Immature natural killer cell (primary cell): ENCODE measurements at regions not wholly inside any gene's neighbourhood (a gene's known extent, or its start where the extent isn't known, plus 50 kb on each side); places are given as distances from the start of the nearest gene placed in this dataset.
"Not testable (repeated sequence)": the region's sequence is repeated elsewhere in the genome, so short reads cannot be mapped to it uniquely, and the experiment has no call there.

Experiments
- DNase-seq, 3 donors: peaks; one replicate each; pipeline ENCODE4 v3.0.0; 2022; ENCODE audit warnings: mixed read lengths in 1 of 3
- H3K27ac Mint-ChIP-seq, 6 donors: one replicate each; pipeline ENCODE4 v1.8.0; 2020; ENCODE audit warnings: mixed read lengths in 6 of 6, mild to moderate bottlenecking in 5 of 6, inconsistent platforms in 4 of 6, moderate library complexity in 3 of 6
- H3K27me3 Mint-ChIP-seq, 3 donors: one replicate each; pipeline ENCODE4 v1.8.0; 2020 to 2021; ENCODE audit warnings: low read depth in 3 of 3, mild to moderate bottlenecking in 3 of 3, mixed read lengths in 3 of 3, moderate library complexity in 3 of 3, inconsistent platforms in 1 of 3
- H3K36me3 Mint-ChIP-seq, 3 donors: one replicate each; pipeline ENCODE4 v1.8.0; 2020; ENCODE audit warnings: mixed read lengths in 3 of 3, inconsistent platforms in 2 of 3, mild to moderate bottlenecking in 2 of 3
- H3K4me1 Mint-ChIP-seq, 2 donors: one replicate each; pipeline ENCODE4 v1.8.0; 2020; ENCODE audit warnings: inconsistent platforms in 2 of 2, mild to moderate bottlenecking in 2 of 2, mixed read lengths in 2 of 2, moderate library complexity in 1 of 2
- H3K4me3 Mint-ChIP-seq, 5 donors: one replicate each; pipeline ENCODE4 v1.8.0; 2020; ENCODE audit warnings: mild to moderate bottlenecking in 5 of 5, mixed read lengths in 5 of 5, inconsistent platforms in 3 of 5, moderate library complexity in 3 of 5
- H3K9me3 Mint-ChIP-seq, 6 donors: one replicate each; pipeline ENCODE4 v1.8.0; 2020; ENCODE audit warnings: mild to moderate bottlenecking in 6 of 6, mixed read lengths in 6 of 6, inconsistent platforms in 4 of 6, moderate library complexity in 3 of 6

GRCh38 chr3:95521396-95521795, 1293.0 kb upstream of the EPHA6 start:
- no peak overlapping the region for H3K4me3 Mint-ChIP-seq
- no peak overlapping the region for H3K27ac Mint-ChIP-seq
- H3K4me1 Mint-ChIP-seq: no peaks in the 10 kb centered on the region
- no peaks in the 10 kb centered on the region for H3K27me3 Mint-ChIP-seq
- H3K36me3 Mint-ChIP-seq: no peaks in the 10 kb centered on the region
- peaks cover 2 to 16% (median 8%) of the 10 kb centered on the region in 6 donors for H3K9me3 Mint-ChIP-seq
- DNase-seq: no peak

GRCh38 chr3:95522449-95522848, 1291.9 kb upstream of the EPHA6 start:
- Mint-ChIP-seq H3K36me3 (no peaks in the 10 kb centered on the region), H3K27me3 (no peaks in the 10 kb centered on the region), H3K4me1 (no peaks in the 10 kb centered on the region), H3K4me3 (no peak overlapping the region), H3K9me3 (peaks cover 2 to 13% (median 8%) of the 10 kb centered on the region in 6 donors), H3K27ac (no peak overlapping the region)
- DNase-seq: no peak

- Mint-ChIP-seq H3K4me3 (no peak overlapping the region), H3K9me3 (peaks cover 1 to 40% (median 13%) of the 10 kb centered on the region in 6 donors), H3K27ac (no peak overlapping the region), H3K36me3 (no peaks in the 10 kb centered on the region), H3K4me1 (no peaks in the 10 kb centered on the region), H3K27me3 (no peaks in the 10 kb centered on the region)
- no peak for DNase-seq
These were observed 1274.4 kb upstream of the EPHA6 start for GRCh38 chr3:95539950-95540483.

- no peak for DNase-seq
- Mint-ChIP-seq H3K9me3 (peaks cover 7 to 38% (median 22%) of the 10 kb centered on the region in 6 donors), H3K27me3 (no peaks in the 10 kb centered on the region), H3K27ac (no peak overlapping the region), H3K4me1 (no peaks in the 10 kb centered on the region), H3K36me3 (no peaks in the 10 kb centered on the region), H3K4me3 (no peak overlapping the region)
These were observed 1248.9 kb upstream of the EPHA6 start for GRCh38 chr3:95565502-95565901.

GRCh38 chr3:95567346-95567745, 1247.0 kb upstream of the EPHA6 start:
- Mint-ChIP-seq H3K4me3 (no peak overlapping the region), H3K36me3 (no peaks in the 10 kb centered on the region), H3K9me3 (peaks cover 9 to 39% (median 26%) of the 10 kb centered on the region in 6 donors), H3K27ac (no peak overlapping the region), H3K27me3 (no peaks in the 10 kb centered on the region), H3K4me1 (no peaks in the 10 kb centered on the region)
- DNase-seq: no peak

GRCh38 chr3:95586754-95587153, 1227.6 kb upstream of the EPHA6 start:
- H3K27ac Mint-ChIP-seq: no peak overlapping the region
- no peaks in the 10 kb centered on the region for H3K36me3 Mint-ChIP-seq
- no peak for DNase-seq
- peaks cover 8 to 39% (median 17%) of the 10 kb centered on the region in 6 donors for H3K9me3 Mint-ChIP-seq
- peaks cover 0 to 2% (median 0%) of the 10 kb centered on the region in 3 donors for H3K27me3 Mint-ChIP-seq
- no peak overlapping the region for H3K4me3 Mint-ChIP-seq
- H3K4me1 Mint-ChIP-seq: no peaks in the 10 kb centered on the region

- not testable (repeated sequence) for H3K27me3 Mint-ChIP-seq, H3K4me1 Mint-ChIP-seq, H3K36me3 Mint-ChIP-seq, H3K4me3 Mint-ChIP-seq, DNase-seq, H3K27ac Mint-ChIP-seq
- H3K9me3 Mint-ChIP-seq: peaks cover 6 to 43% (median 14%) of the 10 kb centered on the region in 6 donors
These were observed 1226.8 kb upstream of the EPHA6 start for GRCh38 chr3:95587641-95588040.

- H3K27ac Mint-ChIP-seq: no peak overlapping the region
- DNase-seq: no peak
- H3K27me3 Mint-ChIP-seq: peaks cover 0 to 2% (median 0%) of the 10 kb centered on the region in 3 donors
- peaks cover 10 to 37% (median 17%) of the 10 kb centered on the region in 6 donors for H3K9me3 Mint-ChIP-seq
- no peaks in the 10 kb centered on the region for H3K36me3 Mint-ChIP-seq
- no peak overlapping the region for H3K4me3 Mint-ChIP-seq
- no peaks in the 10 kb centered on the region for H3K4me1 Mint-ChIP-seq
These were observed 1225.9 kb upstream of the EPHA6 start for GRCh38 chr3:95588473-95588872.

GRCh38 chr3:95595416-95596075, 1218.8 kb upstream of the EPHA6 start:
- H3K27me3 Mint-ChIP-seq: peaks cover 0 to 2% (median 2%) of the 10 kb centered on the region in 3 donors
- H3K4me3 Mint-ChIP-seq: no peak overlapping the region
- DNase-seq: no peak
- H3K36me3 Mint-ChIP-seq: no peaks in the 10 kb centered on the region
- peaks cover 7 to 46% (median 31%) of the 10 kb centered on the region in 6 donors for H3K9me3 Mint-ChIP-seq
- H3K4me1 Mint-ChIP-seq: no peaks in the 10 kb centered on the region
- no peak overlapping the region for H3K27ac Mint-ChIP-seq

- no peaks in the 10 kb centered on the region for H3K4me1 Mint-ChIP-seq
- H3K36me3 Mint-ChIP-seq: peaks cover 0 to 3% (median 0%) of the 10 kb centered on the region in 3 donors
- no peak for DNase-seq
- H3K27ac Mint-ChIP-seq: no peak overlapping the region
- H3K9me3 Mint-ChIP-seq: peaks cover 25 to 70% (median 33%) of the 10 kb centered on the region in 6 donors
- no peak overlapping the region for H3K4me3 Mint-ChIP-seq
- peaks cover 0 to 2% (median 0%) of the 10 kb centered on the region in 3 donors for H3K27me3 Mint-ChIP-seq
These were observed 1206.5 kb upstream of the EPHA6 start for GRCh38 chr3:95607926-95608325.

- Mint-ChIP-seq H3K27ac (no peak overlapping the region), H3K4me3 (no peak overlapping the region), H3K36me3 (peaks cover 0 to 3% (median 0%) of the 10 kb centered on the region in 3 donors), H3K27me3 (peaks cover 0 to 2% (median 0%) of the 10 kb centered on the region in 3 donors), H3K9me3 (peaks cover 22 to 60% (median 33%) of the 10 kb centered on the region in 6 donors), H3K4me1 (no peaks in the 10 kb centered on the region)
- DNase-seq: no peak
These were observed 1205.0 kb upstream of the EPHA6 start for GRCh38 chr3:95609411-95609810.

- H3K9me3 Mint-ChIP-seq: peaks cover 15 to 51% (median 24%) of the 10 kb centered on the region in 6 donors
- no peak for DNase-seq
- H3K36me3 Mint-ChIP-seq: peaks cover 0 to 6% (median 0%) of the 10 kb centered on the region in 3 donors
- no peak overlapping the region for H3K4me3 Mint-ChIP-seq
- H3K27me3 Mint-ChIP-seq: no peaks in the 10 kb centered on the region
- H3K4me1 Mint-ChIP-seq: no peaks in the 10 kb centered on the region
- H3K27ac Mint-ChIP-seq: no peak overlapping the region
These were observed 1201.8 kb upstream of the EPHA6 start for GRCh38 chr3:95612611-95613010.

GRCh38 chr3:95613993-95614392, 1200.4 kb upstream of the EPHA6 start:
- no peak for DNase-seq
- Mint-ChIP-seq H3K36me3 (peaks cover 0 to 6% (median 0%) of the 10 kb centered on the region in 3 donors), H3K27ac (no peak overlapping the region), H3K9me3 (peaks cover 15 to 49% (median 26%) of the 10 kb centered on the region in 6 donors), H3K27me3 (no peaks in the 10 kb centered on the region), H3K4me3 (no peak overlapping the region), H3K4me1 (no peaks in the 10 kb centered on the region)

- Mint-ChIP-seq H3K4me1 (no peaks in the 10 kb centered on the region), H3K27me3 (no peaks in the 10 kb centered on the region), H3K4me3 (no peak overlapping the region), H3K9me3 (peaks cover 10 to 39% (median 18%) of the 10 kb centered on the region in 6 donors), H3K36me3 (peaks cover 0 to 3% (median 0%) of the 10 kb centered on the region in 3 donors), H3K27ac (no peak overlapping the region)
- DNase-seq: no peak
These were observed 1198.6 kb upstream of the EPHA6 start for GRCh38 chr3:95615592-95616310.
